Hepatocyte (in vitro differentiated cells): ENCODE measurements at regions not wholly inside any gene's neighbourhood (a gene's known extent, or its start where the extent isn't known, plus 50 kb on each side); places are given as distances from the start of the nearest gene placed in this dataset.
"Not testable (repeated sequence)": the region's sequence is repeated elsewhere in the genome, so short reads cannot be mapped to it uniquely, and the experiment has no call there.

ENCODE experiments used
- DNase-seq: peaks from one replicate; pipeline ENCODE4 v3.0.0-alpha.2; 2016; ENCODE audit warnings: low spot score
- H2AFZ ChIP-seq: fragments of 200-600 bp; sonication (generic); 2 replicates; pipeline ENCODE4 v1.6.0; 2016; ENCODE audit warnings: antibody characterized with exemption, mild to moderate bottlenecking
- H3K27ac ChIP-seq: fragments of 200-600 bp; sonication (generic); 2 replicates; pipeline ENCODE4 v1.5.1; 2016; ENCODE audit warnings: mild to moderate bottlenecking
- H3K27me3 ChIP-seq: fragments of 200-600 bp; sonication (generic); 2 replicates; pipeline ENCODE4 v1.6.1; 2016
- H3K36me3 ChIP-seq: fragments of 200-600 bp; sonication (generic); replicated peaks from 2 replicates; pipeline ENCODE4 v1.5.1; 2016; ENCODE audit warnings: low read depth; ENCODE audit not compliant: insufficient read depth
- H3K4me1 ChIP-seq: fragments of 200-600 bp; sonication (generic); 2 replicates; pipeline ENCODE4 v1.5.1; 2016; ENCODE audit warnings: mild to moderate bottlenecking, moderate library complexity; ENCODE audit not compliant: insufficient read depth
- H3K4me2 ChIP-seq: fragments of 200-600 bp; sonication (generic); 2 replicates; pipeline ENCODE4 v1.6.0; 2016
- H3K4me3 ChIP-seq: fragments of 200-600 bp; sonication (generic); 2 replicates; pipeline ENCODE4 v1.5.1; 2016; ENCODE audit warnings: mild to moderate bottlenecking
- H3K79me2 ChIP-seq: fragments of 200-600 bp; sonication (generic); 2 replicates; pipeline ENCODE4 v1.6.0; 2017; ENCODE audit warnings: mild to moderate bottlenecking
- H3K9me2 ChIP-seq: fragments of 200-600 bp; sonication (generic); replicated peaks from 2 replicates; pipeline ENCODE4 v1.6.0; 2017; ENCODE audit warnings: mild to moderate bottlenecking; ENCODE audit not compliant: insufficient read depth
- H3K9me3 ChIP-seq: fragments of 200-600 bp; sonication (generic); 2 replicates; pipeline ENCODE4 v1.5.1; 2016; ENCODE audit warnings: low read depth, mild to moderate bottlenecking
- H4K20me1 ChIP-seq: fragments of 200-600 bp; sonication (generic); 2 replicates; pipeline ENCODE4 v1.6.0; 2016; ENCODE audit warnings: mild to moderate bottlenecking; ENCODE audit not compliant: insufficient read depth, poor library complexity, severe bottlenecking
- CTCF ChIP-seq: fragments of 200-600 bp; sonication (generic); IDR thresholded peaks from 2 replicates; pipeline ENCODE4 v1.5.1; 2016; ENCODE audit warnings: antibody characterized with exemption, mild to moderate bottlenecking; ENCODE audit not compliant: poor library complexity
- EZH2 ChIP-seq: fragments of 200-600 bp; sonication (generic); IDR thresholded peaks from 2 replicates; pipeline ENCODE4 v1.6.1; 2016; ENCODE audit warnings: antibody characterized with exemption, mild to moderate bottlenecking, borderline replicate concordance
- EZH2phosphoT487 ChIP-seq: fragments of 200-600 bp; sonication (generic); IDR thresholded peaks from one replicate; pipeline ENCODE4 v1.6.1; 2018; ENCODE audit warnings: antibody characterized with exemption, mild to moderate bottlenecking, low read depth, moderate library complexity; ENCODE audit not compliant: unreplicated experiment, severe bottlenecking
- WGBS: methylation state at CpG from one replicate; pipeline ENCODE4 v1.1.6; 2016; ENCODE audit warnings: low lambda C conversion rate; ENCODE audit errors: missing lambda C conversion rate; 5-methylcytosine and 5-hydroxymethylcytosine counted together

DNA sequence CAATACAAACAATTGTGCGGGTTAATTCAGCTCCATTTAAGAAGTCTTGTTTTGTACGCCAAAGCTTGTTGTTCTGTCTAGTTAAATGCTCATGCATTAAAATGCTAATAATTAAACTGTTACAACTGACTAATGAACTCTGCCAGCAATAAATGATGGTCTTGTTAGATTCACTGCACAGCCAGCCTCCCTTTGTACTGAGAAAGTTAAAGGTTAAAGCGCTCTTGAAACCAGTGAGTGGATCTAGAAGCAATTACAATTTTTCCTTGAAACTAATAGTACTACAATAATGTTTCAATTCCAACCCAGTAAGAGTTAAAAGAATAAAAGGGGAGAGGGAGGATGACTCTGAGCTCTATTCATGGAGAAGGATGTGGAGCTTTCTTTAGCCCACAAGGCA lies 233.0 kb downstream of the EMX2 start:
- H3K27me3 ChIP-seq: peaks cover 11% of the 10 kb centered on the region
- no peaks in the 10 kb centered on the region for H3K9me3 ChIP-seq
- H3K4me3 ChIP-seq: no peak overlapping the region
- WGBS: 92% methylated on average over 3 of the region's 3 CpGs
- no peaks in the 10 kb centered on the region for H3K4me1 ChIP-seq
- no peaks in the 10 kb centered on the region for H3K36me3 ChIP-seq
- TF ChIP-seq EZH2 (no peak), CTCF (no peak), EZH2phosphoT487 (no peak)
- no peak overlapping the region for H3K4me2 ChIP-seq
- no peaks in the 10 kb centered on the region for H4K20me1 ChIP-seq
- H3K9me2 ChIP-seq: no peaks in the 10 kb centered on the region
- no peak overlapping the region for H2AFZ ChIP-seq
- H3K27ac ChIP-seq: no peak overlapping the region
- no peaks in the 10 kb centered on the region for H3K79me2 ChIP-seq
- no peak for DNase-seq

DNA sequence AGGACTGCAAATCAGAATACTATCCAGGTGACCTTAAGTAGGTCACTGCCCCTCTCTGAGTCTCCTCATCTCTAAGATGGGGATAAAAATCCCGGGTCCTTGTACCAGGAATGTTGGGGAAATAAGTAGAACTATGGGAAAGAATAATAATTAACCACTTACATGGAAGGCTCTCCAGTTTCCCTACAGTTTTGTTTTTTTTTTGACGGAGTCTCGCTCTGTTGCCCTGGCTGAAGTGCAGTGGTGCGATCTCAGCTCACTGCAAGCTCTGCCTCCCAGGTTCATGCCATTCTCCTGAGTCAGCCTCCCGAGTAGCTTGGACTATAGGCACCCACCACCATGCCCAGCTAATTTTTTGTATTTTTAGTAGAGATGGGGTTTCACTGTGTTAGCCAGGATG lies 234.7 kb downstream of the EMX2 start:
- H3K4me3 ChIP-seq, DNase-seq, H2AFZ ChIP-seq, H3K9me2 ChIP-seq, H3K4me1 ChIP-seq, H3K4me2 ChIP-seq, H3K27me3 ChIP-seq, H3K79me2 ChIP-seq, H4K20me1 ChIP-seq, H3K36me3 ChIP-seq, H3K9me3 ChIP-seq, H3K27ac ChIP-seq: not testable (repeated sequence)
- WGBS: 84% methylated on average over 5 of the region's 5 CpGs

- Histone ChIP-seq H3K36me3 (no peaks in the 10 kb centered on the region), H3K4me1 (no peaks in the 10 kb centered on the region), H3K4me3 (no peak overlapping the region), H3K9me2 (no peaks in the 10 kb centered on the region), H3K27me3 (no peaks in the 10 kb centered on the region), H3K79me2 (no peaks in the 10 kb centered on the region), H3K4me2 (no peak overlapping the region), H2AFZ (no peak overlapping the region), H3K9me3 (no peaks in the 10 kb centered on the region), H4K20me1 (no peaks in the 10 kb centered on the region), H3K27ac (no peak overlapping the region)
- TF ChIP-seq EZH2: no peak
- no peak for DNase-seq
- WGBS: 58% methylated on average over 3 of the region's 3 CpGs
Observed at GRCh38 chr10:117778241-117778640, 235.7 kb downstream of the EMX2 start.

GRCh38 chr10:117780411-117780810 lies 237.9 kb downstream of the EMX2 start:
- Histone ChIP-seq H3K4me2 (no peak overlapping the region), H3K79me2 (no peaks in the 10 kb centered on the region), H3K9me3 (no peaks in the 10 kb centered on the region), H4K20me1 (no peaks in the 10 kb centered on the region), H3K4me1 (no peaks in the 10 kb centered on the region), H2AFZ (no peak overlapping the region), H3K9me2 (no peaks in the 10 kb centered on the region), H3K27ac (no peak overlapping the region), H3K36me3 (no peaks in the 10 kb centered on the region), H3K27me3 (no peaks in the 10 kb centered on the region), H3K4me3 (no peak overlapping the region)
- WGBS: 100% methylated on average over 1 of the region's 1 CpG
- TF ChIP-seq EZH2phosphoT487 (no peak), EZH2 (no peak), CTCF (no peak)
- DNase-seq: no peak
